SU-DHL-6 (cell line): ENCODE measurements at regions not wholly inside any gene's neighbourhood (a gene's known extent, or its start where the extent isn't known, plus 50 kb on each side); places are given as distances from the start of the nearest gene placed in this dataset.
"Not testable (repeated sequence)": the region's sequence is repeated elsewhere in the genome, so short reads cannot be mapped to it uniquely, and the experiment has no call there.

ENCODE experiments used
- H2AFZ ChIP-seq: fragments of 200-600 bp; sonication (generic); 2 replicates; pipeline ENCODE4 v1.6.1; 2014; ENCODE audit warnings: low read depth, mild to moderate bottlenecking, moderate library complexity, mixed read lengths, antibody characterized with exemption, low read length; ENCODE audit not compliant: severe bottlenecking
- H3F3A ChIP-seq: fragments of 200-600 bp; shearing (Covaris generic); 2 replicates; pipeline ENCODE4 v1.6.0; 2016; ENCODE audit warnings: antibody characterized with exemption, mild to moderate bottlenecking; ENCODE audit not compliant: insufficient read depth
- H3K27ac ChIP-seq: fragments of 200-600 bp; sonication (generic); 2 replicates; pipeline ENCODE4 v1.5.1; 2016; ENCODE audit warnings: low read depth, mild to moderate bottlenecking, low read length, moderate library complexity, mixed read lengths
- H3K27me3 ChIP-seq: fragments of 200-600 bp; sonication (generic), shearing (Covaris generic); 2 replicates; pipeline ENCODE4 v1.6.0; 2014; ENCODE audit warnings: mild to moderate bottlenecking, low read length
- H3K36me3 ChIP-seq: fragments of 200-600 bp; sonication (generic); 2 replicates; pipeline ENCODE4 v1.6.1; 2014; ENCODE audit warnings: mild to moderate bottlenecking, low read length, mixed read lengths
- H3K4me2 ChIP-seq: fragments of 300-600, 200-600 bp; shearing (Covaris generic), sonication (generic); 2 replicates; pipeline ENCODE4 v1.6.0; 2014; ENCODE audit warnings: low read length, low read depth, mild to moderate bottlenecking; ENCODE audit not compliant: poor library complexity, severe bottlenecking
- H3K4me3 ChIP-seq: fragments of 200-600 bp; sonication (generic); 2 replicates; pipeline ENCODE4 v1.5.1; 2014; ENCODE audit warnings: antibody characterized with exemption, low read length, mild to moderate bottlenecking, mixed read lengths; ENCODE audit not compliant: insufficient read depth, poor library complexity, severe bottlenecking
- H3K79me2 ChIP-seq: fragments of 200-600 bp; sonication (generic); 2 replicates; pipeline ENCODE4 v1.6.1; 2014; ENCODE audit warnings: mild to moderate bottlenecking, low read length, moderate library complexity; ENCODE audit not compliant: insufficient read depth
- H3K9ac ChIP-seq: fragments of 200-600 bp; sonication (generic); 2 replicates; pipeline ENCODE4 v1.7.0; 2014; ENCODE audit warnings: mild to moderate bottlenecking, low read length
- H3K9me2 ChIP-seq: fragments of 200-600 bp; sonication (generic); replicated peaks from 2 replicates; pipeline ENCODE4 v1.6.1; 2014; ENCODE audit warnings: low read length; ENCODE audit not compliant: insufficient read depth
- H3K9me3 ChIP-seq: fragments of 200-600 bp; sonication (generic); 2 replicates; pipeline ENCODE4 v1.6.1; 2014; ENCODE audit warnings: low read length, mixed read lengths; ENCODE audit not compliant: insufficient read depth
- H4K20me1 ChIP-seq: fragments of 200-600 bp; sonication (generic); 2 replicates; pipeline ENCODE4 v1.6.1; 2014; ENCODE audit warnings: low read depth, mild to moderate bottlenecking, antibody characterized with exemption, low read length, moderate library complexity, mixed read lengths
- CTCF ChIP-seq: fragments of 200-600 bp; sonication (generic); IDR thresholded peaks from one replicate; pipeline ENCODE4 v1.5.1; 2017; ENCODE audit warnings: antibody characterized with exemption, mild to moderate bottlenecking, low read length, moderate library complexity; ENCODE audit not compliant: insufficient read depth, poor library complexity, severe bottlenecking
- EZH2phosphoT487 ChIP-seq: fragments of 200-600 bp; sonication (generic), shearing (Covaris generic); conservative IDR thresholded peaks from 2 replicates; pipeline ENCODE4 v1.6.1; 2018; ENCODE audit warnings: mild to moderate bottlenecking, antibody characterized with exemption, low read length, moderate library complexity, mixed read lengths

GRCh38 chr4:189613207-189613606 is 327.5 kb upstream of the FRG1 start:
- Histone ChIP-seq H2AFZ (no peak overlapping the region), H3F3A (no peaks in the 10 kb centered on the region), H4K20me1 (no peaks in the 10 kb centered on the region), H3K79me2 (no peaks in the 10 kb centered on the region), H3K4me2 (no peak overlapping the region), H3K9me3 (no peaks in the 10 kb centered on the region), H3K27me3 (no peaks in the 10 kb centered on the region), H3K4me3 (no peak overlapping the region), H3K9me2 (no peaks in the 10 kb centered on the region; the same call in 1 of the 2 replicates), H3K27ac (no peak overlapping the region), H3K9ac (no peak overlapping the region), H3K36me3 (no peaks in the 10 kb centered on the region)
- TF ChIP-seq CTCF: no peak
- TF ChIP-seq EZH2phosphoT487: no peak

- no peaks in the 10 kb centered on the region for H3K36me3 ChIP-seq
- no peak overlapping the region for H3K9ac ChIP-seq
- H3K27ac ChIP-seq: no peak overlapping the region
- H3K9me3 ChIP-seq: no peaks in the 10 kb centered on the region
- no peaks in the 10 kb centered on the region for H3K79me2 ChIP-seq
- TF ChIP-seq EZH2phosphoT487 (no peak), CTCF (no peak)
- no peaks in the 10 kb centered on the region for H3F3A ChIP-seq
- H4K20me1 ChIP-seq: no peaks in the 10 kb centered on the region
- no peak overlapping the region for H3K4me3 ChIP-seq
- no peaks in the 10 kb centered on the region for H3K27me3 ChIP-seq
- no peak overlapping the region for H3K4me2 ChIP-seq
- H2AFZ ChIP-seq: no peak overlapping the region
- no peaks in the 10 kb centered on the region; the same call in 1 of the 2 replicates for H3K9me2 ChIP-seq
These were observed 325.4 kb upstream of the FRG1 start for GRCh38 chr4:189615217-189615663.

- not testable (repeated sequence) for H3K9me2 ChIP-seq, H3K27me3 ChIP-seq, H3K79me2 ChIP-seq, H3K4me3 ChIP-seq, H3K27ac ChIP-seq, H4K20me1 ChIP-seq, H2AFZ ChIP-seq, H3F3A ChIP-seq, H3K36me3 ChIP-seq, H3K9me3 ChIP-seq, H3K9ac ChIP-seq, H3K4me2 ChIP-seq
These were observed 322.9 kb upstream of the FRG1 start for GRCh38 chr4:189617741-189618140.

GRCh38 chr4:189619441-189620250 is 321.0 kb upstream of the FRG1 start:
- not testable (repeated sequence) for H4K20me1 ChIP-seq, H3K9me2 ChIP-seq, H3K4me2 ChIP-seq, H3K27ac ChIP-seq, H3K9ac ChIP-seq, H3F3A ChIP-seq, H3K4me3 ChIP-seq, H3K27me3 ChIP-seq, H3K9me3 ChIP-seq, H3K79me2 ChIP-seq, H3K36me3 ChIP-seq, H2AFZ ChIP-seq

- not testable (repeated sequence) for H2AFZ ChIP-seq, H4K20me1 ChIP-seq, H3K36me3 ChIP-seq, H3K9me3 ChIP-seq, H3K4me3 ChIP-seq, H3K27ac ChIP-seq, H3K79me2 ChIP-seq, H3K9ac ChIP-seq, H3K4me2 ChIP-seq, H3K9me2 ChIP-seq, H3K27me3 ChIP-seq, H3F3A ChIP-seq
These were observed 318.1 kb upstream of the FRG1 start for GRCh38 chr4:189622574-189622973.

GRCh38 chr4:189627041-189627440 is 313.6 kb upstream of the FRG1 start:
- not testable (repeated sequence) for H3K4me2 ChIP-seq, H4K20me1 ChIP-seq, H3K79me2 ChIP-seq, H3K9ac ChIP-seq, H3F3A ChIP-seq, H3K9me2 ChIP-seq, H3K4me3 ChIP-seq, H3K27ac ChIP-seq, H3K36me3 ChIP-seq, H3K9me3 ChIP-seq, H3K27me3 ChIP-seq, H2AFZ ChIP-seq
